ENCODE measurements at regions not wholly inside any gene's neighbourhood (a gene's known extent, or its start where the extent isn't known, plus 50 kb on each side); places are given as distances from the start of the nearest gene placed in this dataset.
A peak's percentile ranks its signal among the peaks of the same experiment; 100 is the strongest.

GRCh38 chr6:167398214-167399050 lies 73.5 kb downstream of the TTLL2 start (continued):
- TF ChIP-seq, protein P1, sequence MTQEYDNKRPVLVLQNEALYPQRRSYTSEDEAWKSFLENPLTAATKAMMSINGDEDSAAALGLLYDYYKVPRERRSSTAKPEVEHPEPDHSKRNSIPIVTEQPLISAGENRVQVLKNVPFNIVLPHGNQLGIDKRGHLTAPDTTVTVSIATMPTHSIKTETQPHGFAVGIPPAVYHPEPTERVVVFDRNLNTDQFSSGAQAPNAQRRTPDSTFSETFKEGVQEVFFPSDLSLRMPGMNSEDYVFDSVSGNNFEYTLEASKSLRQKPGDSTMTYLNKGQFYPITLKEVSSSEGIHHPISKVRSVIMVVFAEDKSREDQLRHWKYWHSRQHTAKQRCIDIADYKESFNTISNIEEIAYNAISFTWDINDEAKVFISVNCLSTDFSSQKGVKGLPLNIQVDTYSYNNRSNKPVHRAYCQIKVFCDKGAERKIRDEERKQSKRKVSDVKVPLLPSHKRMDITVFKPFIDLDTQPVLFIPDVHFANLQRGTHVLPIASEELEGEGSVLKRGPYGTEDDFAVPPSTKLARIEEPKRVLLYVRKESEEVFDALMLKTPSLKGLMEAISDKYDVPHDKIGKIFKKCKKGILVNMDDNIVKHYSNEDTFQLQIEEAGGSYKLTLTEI (CRISPR knock-in tag; conservative IDR thresholded peaks at IDR 0.05), result no peak
- no peak for TF ChIP-seq ZNF282 (IDR thresholded peaks at IDR 0.05; ENCODE audit: partially characterized antibody)
- no peak for TF ChIP-seq ATAD3A (CRISPR knock-in tag; IDR thresholded peaks at IDR 0.05)
- TF ChIP-seq ZNF451 (CRISPR knock-in tag; IDR thresholded peaks at IDR 0.05), result no peak; the same call in 1 of the 2 replicates
- no peak for TF ChIP-seq GLI4 (CRISPR knock-in tag; IDR thresholded peaks at IDR 0.05; ENCODE audit: borderline replicate concordance)
- no peak; the same call in 1 of the 2 replicates for TF ChIP-seq ZNF484 (CRISPR knock-in tag; IDR thresholded peaks at IDR 0.05; ENCODE audit: borderline replicate concordance, low read depth)
- TF ChIP-seq, protein P2, sequence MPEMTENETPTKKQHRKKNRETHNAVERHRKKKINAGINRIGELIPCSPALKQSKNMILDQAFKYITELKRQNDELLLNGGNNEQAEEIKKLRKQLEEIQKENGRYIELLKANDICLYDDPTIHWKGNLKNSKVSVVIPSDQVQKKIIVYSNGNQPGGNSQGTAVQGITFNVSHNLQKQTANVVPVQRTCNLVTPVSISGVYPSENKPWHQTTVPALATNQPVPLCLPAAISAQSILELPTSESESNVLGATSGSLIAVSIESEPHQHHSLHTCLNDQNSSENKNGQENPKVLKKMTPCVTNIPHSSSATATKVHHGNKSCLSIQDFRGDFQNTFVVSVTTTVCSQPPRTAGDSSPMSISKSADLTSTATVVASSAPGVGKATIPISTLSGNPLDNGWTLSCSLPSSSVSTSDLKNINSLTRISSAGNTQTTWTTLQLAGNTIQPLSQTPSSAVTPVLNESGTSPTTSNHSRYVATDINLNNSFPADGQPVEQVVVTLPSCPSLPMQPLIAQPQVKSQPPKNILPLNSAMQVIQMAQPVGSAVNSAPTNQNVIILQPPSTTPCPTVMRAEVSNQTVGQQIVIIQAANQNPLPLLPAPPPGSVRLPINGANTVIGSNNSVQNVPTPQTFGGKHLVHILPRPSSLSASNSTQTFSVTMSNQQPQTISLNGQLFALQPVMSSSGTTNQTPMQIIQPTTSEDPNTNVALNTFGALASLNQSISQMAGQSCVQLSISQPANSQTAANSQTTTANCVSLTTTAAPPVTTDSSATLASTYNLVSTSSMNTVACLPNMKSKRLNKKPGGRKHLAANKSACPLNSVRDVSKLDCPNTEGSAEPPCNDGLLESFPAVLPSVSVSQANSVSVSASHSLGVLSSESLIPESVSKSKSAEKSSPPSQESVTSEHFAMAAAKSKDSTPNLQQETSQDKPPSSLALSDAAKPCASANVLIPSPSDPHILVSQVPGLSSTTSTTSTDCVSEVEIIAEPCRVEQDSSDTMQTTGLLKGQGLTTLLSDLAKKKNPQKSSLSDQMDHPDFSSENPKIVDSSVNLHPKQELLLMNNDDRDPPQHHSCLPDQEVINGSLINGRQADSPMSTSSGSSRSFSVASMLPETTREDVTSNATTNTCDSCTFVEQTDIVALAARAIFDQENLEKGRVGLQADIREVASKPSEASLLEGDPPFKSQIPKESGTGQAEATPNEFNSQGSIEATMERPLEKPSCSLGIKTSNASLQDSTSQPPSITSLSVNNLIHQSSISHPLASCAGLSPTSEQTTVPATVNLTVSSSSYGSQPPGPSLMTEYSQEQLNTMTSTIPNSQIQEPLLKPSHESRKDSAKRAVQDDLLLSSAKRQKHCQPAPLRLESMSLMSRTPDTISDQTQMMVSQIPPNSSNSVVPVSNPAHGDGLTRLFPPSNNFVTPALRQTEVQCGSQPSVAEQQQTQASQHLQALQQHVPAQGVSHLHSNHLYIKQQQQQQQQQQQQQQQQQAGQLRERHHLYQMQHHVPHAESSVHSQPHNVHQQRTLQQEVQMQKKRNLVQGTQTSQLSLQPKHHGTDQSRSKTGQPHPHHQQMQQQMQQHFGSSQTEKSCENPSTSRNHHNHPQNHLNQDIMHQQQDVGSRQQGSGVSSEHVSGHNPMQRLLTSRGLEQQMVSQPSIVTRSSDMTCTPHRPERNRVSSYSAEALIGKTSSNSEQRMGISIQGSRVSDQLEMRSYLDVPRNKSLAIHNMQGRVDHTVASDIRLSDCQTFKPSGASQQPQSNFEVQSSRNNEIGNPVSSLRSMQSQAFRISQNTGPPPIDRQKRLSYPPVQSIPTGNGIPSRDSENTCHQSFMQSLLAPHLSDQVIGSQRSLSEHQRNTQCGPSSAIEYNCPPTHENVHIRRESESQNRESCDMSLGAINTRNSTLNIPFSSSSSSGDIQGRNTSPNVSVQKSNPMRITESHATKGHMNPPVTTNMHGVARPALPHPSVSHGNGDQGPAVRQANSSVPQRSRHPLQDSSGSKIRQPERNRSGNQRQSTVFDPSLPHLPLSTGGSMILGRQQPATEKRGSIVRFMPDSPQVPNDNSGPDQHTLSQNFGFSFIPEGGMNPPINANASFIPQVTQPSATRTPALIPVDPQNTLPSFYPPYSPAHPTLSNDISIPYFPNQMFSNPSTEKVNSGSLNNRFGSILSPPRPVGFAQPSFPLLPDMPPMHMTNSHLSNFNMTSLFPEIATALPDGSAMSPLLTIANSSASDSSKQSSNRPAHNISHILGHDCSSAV (CRISPR knock-in tag; IDR thresholded peaks at IDR 0.05; ENCODE audit: borderline replicate concordance), result no peak
- TF ChIP-seq ZNF333 (CRISPR knock-in tag; IDR thresholded peaks at IDR 0.05; ENCODE audit: borderline replicate concordance), result no peak; the same call in 1 of the 2 replicates
- peak; percentile 100 for TF ChIP-seq HNF4A (CRISPR knock-in tag; IDR thresholded peaks at IDR 0.05)
- peak; percentile 87; the same call in 1 of the 2 replicates for TF ChIP-seq ARID4A (CRISPR knock-in tag; IDR thresholded peaks at IDR 0.05; ENCODE audit: borderline replicate concordance)
- TF ChIP-seq REL (CRISPR knock-in tag; conservative IDR thresholded peaks at IDR 0.05), result no peak
- 0 out of 2 replicates have a peak, but pooled peaks have one; percentile 86 for TF ChIP-seq AKAP8 (CRISPR knock-in tag; IDR thresholded peaks at IDR 0.05)
- no peak for TF ChIP-seq ATRX (CRISPR knock-in tag; IDR thresholded peaks at IDR 0.05; ENCODE audit: borderline replicate concordance)
- TF ChIP-seq HES4 (CRISPR knock-in tag; IDR thresholded peaks at IDR 0.05; ENCODE audit: borderline replicate concordance), result no peak
